ENCODE measurements at regions not wholly inside any gene's neighbourhood (a gene's known extent, or its start where the extent isn't known, plus 50 kb on each side); places are given as distances from the start of the nearest gene placed in this dataset.

- TF ChIP-seq CTCF (IDR thresholded peaks at IDR 0.05) (no peak), POLR2AphosphoS5 (IDR thresholded peaks at IDR 0.05) (no peak), POLR2A (IDR thresholded peaks at IDR 0.05) (no peak)
Measured at GRCh38 chr4:152103181-152103901, 342.5 kb upstream of the GATB start.
